ENCODE measurements at regions not wholly inside any gene's neighbourhood (a gene's known extent, or its start where the extent isn't known, plus 50 kb on each side); places are given as distances from the start of the nearest gene placed in this dataset.
"Not testable (repeated sequence)": the region's sequence is repeated elsewhere in the genome, so short reads cannot be mapped to it uniquely, and the experiment has no call there.

DNA sequence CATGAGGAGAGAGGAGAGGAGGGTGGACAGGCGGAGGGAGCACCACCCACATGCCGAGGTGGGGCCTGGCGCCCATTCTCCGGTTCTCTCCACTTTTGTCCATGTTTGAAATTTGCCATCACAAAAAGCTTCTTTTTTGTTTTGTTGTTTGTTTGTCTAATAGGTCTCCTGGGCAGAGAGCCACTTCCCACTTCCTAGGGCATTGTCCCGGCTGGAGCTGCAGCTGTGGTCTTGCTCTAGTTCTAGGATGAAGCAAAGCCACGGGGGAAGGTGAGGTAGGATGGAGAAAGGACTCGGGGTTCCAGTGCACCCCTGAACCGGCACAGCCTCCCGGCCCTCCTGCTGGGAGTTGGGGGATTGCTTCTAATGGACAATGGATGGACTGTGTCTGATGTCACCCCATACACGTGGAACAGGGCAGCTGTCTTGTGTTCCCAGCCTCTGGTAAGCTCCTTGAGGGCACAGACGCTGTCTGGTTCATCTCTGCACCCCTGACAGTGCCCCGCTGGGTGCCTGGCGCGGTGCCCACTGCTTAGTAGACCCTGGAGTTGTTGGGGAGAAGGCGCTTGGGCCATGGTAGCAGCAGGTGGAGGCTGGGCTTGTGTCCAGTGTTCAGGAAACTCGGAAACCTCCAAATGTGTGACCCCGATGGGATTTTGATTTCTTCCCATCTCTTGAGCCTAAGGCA, 278.4 kb downstream of the NDUFA10 start:
- no peak for DNase-seq (ENCODE audit: low read depth, low spot score)

DNA sequence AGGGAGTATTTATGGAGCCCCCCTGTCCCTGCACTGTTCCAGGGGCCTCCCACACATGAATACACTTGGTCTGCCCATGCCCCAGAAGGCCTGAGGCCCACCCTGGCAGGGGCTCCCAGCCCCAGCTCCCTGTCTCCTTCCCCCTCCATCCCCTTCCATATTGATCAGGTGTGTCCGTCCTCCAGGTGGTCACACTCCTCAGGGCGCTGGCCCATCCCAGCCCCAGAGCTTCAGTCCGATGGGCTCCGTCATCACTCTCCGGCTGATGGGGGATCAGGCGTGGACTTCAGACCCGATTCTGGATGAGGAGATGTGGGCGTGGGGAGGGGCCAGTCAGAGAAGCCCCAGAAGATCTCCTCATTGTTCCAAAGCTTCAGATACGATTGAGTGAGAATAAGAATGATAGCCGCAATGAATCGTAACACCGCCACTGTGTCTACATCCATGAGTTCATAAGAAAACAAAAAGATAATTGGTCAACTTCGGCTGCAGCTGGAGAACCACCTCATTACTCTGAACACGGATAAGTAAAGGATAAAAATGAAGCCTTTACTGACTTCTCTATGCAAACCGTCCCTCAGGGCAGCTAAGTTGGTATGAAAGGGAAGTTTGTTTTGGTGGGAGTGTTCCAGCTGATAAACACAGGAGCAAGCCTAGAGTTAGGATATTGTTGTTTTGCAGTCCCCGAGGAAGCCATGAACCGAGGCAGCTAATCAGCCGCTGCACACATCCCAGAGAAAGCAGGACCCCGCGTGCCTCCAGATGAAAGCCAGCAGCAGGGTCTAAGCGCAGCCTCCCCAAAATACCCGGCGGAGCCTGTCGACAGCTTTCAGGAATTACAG, 279.5 kb downstream of the NDUFA10 start:
- no peak for DNase-seq (ENCODE audit: low read depth, low spot score)

DNA sequence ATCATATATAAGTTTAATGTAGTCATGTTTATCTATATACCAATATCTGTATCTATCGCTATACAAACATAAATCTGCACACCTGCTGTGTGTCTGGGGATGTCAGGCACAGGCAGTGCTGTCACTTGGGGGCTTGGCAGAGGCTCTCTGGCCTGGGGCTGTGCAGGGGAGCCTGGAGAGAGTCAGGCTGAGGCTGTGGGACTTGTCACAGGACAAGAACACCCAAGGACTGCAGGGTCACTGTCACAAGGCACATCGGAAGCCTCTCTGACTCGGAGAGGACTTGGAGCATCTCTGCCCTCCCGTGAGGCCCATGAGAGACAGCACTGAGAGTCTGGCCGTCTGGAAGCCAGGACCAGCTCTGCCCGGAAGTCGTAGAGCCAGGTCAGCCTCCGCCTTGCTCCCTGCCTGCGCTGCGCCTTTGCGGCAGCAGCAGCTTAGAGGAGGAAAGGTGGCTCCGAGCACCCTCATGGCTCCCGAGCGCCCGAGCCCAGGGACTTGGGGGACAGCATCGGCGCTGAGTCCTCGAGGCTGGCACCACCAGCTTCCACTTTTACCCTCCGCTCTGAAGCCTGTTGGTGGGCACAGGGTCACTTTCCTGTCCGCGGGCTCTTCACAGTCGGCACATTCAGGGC, 280.3 kb downstream of the NDUFA10 start:
- DNase-seq (ENCODE audit: low read depth, low spot score), result no peak

DNA sequence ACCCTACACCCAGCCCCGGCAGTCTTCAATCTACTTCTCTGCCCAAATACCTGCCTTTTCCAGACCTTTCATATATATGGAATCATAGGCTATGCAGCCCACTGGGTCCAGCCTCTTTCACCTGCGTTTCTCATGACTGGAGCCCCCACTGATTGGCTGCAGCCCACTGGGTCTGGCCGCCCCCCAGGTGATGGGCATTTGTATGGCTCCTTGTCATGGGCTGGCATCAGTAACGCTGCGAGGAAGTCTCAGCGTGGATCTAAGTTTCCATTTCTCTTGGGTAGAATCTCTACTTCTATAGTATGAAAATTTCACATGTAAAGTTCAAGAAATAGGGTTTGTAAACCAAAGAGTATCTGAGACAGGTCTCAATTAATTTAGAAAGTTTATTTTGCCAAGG, 281.9 kb downstream of the NDUFA10 start:
- DNase-seq (ENCODE audit: low read depth, low spot score), result no peak

DNA sequence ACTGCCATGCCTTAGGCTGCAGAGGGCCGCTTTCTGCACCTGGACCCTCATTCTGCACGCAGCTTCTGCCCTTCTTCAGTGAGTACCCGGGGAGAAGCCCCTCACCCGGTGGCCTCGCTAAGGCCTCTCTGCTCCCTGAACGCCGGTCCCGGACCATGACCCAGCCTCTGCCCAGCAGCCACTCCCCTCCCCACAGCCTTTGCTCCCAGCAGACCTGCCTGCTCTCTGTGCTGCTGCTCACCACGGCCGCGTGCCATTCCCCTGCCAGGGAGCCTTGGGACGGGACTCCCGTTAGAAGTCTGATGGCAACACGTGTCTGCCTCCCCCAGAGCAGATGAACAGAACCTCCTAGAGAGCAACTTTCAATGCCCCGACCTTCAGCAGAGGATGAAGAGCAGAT, 282.8 kb downstream of the NDUFA10 start:
- DNase-seq (ENCODE audit: low read depth, low spot score), result no peak

DNA sequence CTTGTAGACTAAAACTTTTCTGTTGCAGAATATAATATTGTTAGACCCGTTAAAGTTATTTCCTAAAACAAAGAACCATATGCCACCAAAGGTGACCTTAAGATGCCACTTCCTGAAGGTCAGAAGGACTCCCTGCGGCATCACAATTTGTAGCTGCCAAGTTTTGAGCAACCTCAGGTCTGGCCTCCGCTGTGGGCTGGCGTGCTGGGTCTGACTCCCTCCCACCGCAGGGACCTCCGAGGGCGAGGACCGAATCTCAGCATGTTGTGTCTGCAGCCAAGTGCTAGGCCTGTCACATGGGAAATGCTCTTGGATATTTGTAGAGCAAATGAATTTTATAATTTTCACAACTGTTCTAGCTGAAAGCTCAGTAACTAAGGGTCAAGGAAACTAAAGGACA, 285.9 kb downstream of the NDUFA10 start:
- DNase-seq (ENCODE audit: low read depth, low spot score), result no peak

DNA sequence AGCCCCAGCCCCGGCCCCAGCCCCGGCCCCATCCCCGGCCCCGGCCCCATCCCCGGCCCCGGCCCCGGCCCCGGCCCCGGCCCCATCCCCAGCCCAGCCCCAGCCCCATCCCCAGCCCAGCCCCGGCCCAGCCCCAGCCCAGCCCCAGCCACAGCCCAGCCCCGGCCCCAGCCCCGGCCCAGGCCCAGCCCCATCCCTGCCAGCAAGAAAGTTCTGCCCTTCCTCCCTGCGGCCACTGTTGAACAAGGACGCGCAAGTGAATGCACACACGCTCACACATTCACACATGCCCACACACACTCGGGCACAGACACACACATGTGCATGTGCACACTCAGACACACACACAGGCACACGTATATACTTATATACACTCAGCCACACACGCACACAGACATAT, 287.0 kb downstream of the NDUFA10 start:
- DNase-seq (ENCODE audit: low read depth, low spot score), result no peak

DNA sequence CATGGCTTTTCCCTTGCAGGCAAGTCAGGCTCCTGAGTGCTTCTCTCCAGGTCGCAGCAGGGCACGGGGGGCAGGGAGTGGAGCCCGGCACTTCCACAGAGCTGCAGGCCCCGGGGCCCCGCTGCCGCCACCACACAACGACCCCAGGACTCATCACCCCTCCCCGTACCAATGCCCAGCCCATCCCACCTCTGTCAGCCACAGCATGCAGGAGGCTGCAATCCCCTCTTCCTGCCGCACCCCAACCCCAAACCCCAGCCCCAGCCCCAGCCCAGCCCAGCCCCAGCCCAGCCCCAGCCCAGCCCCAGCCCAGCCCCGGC, 288.0 kb downstream of the NDUFA10 start:
- DNase-seq (ENCODE audit: low read depth, low spot score), result no peak

DNA sequence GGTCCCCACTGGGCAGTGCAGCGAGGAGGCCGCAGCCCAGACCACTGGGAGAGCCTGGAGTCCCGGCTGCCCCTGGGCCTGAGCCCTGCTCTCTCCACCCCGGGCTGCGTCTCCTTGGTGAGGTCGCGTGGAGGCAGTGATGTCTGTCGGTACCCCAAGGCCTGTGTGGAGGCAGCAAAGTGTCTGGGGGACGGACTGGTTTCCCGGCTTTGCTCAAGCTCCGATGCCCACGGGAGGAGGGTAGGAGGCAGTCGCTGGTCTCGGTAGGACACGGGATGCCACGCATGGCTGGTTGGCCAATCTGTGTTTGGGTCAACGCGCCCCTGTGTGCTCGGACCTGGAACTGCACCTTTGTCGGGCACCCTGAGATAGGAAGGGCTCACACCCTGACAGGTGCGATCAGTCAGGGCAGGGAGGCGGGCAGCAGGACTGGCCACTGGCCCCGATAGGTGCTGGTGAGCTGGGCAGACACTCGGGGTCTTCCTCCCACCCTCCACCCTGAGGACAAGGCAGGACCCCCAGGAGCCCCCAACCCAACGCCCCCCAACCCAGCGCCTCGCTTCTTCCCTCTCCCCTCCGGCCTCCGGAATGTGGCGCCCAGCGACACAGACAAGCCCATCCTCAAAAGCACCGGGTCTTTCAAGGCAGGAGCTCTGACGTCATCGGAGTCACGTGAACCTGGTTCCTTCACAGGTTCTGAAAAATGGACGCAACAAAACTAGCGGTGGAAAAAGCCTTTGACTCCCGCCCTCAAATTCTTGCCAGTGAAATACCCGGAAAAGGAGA, 288.6 kb downstream of the NDUFA10 start:
- DNase-seq (ENCODE audit: low read depth, low spot score), result no peak

DNA sequence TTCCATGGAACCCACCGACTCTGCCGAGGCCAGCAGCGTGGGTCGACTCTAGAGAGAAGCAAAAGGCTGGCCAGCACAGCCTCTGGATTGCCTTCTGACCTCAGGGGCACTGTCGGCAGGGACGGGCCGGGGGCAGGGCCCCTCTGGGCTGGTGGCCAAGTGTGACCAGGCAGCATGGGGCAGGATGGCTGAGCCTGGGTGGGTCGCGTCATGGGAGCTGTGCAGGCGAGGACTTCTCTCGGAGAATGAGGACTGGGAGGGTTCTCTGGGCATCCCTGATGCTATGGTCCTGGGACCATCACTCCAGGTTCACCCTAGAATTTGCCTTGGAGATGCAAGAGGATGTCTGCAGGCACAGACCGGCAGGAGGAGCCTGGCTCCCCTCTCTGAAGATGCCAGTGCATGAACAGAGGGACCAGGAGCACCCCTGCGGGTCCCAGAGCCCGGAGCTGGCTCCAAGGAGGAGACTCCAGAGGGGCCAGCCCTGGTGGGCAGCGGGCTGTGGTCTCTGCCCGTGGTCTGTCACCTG, 289.2 kb downstream of the NDUFA10 start:
- DNase-seq (ENCODE audit: low read depth, low spot score), result no peak

DNA sequence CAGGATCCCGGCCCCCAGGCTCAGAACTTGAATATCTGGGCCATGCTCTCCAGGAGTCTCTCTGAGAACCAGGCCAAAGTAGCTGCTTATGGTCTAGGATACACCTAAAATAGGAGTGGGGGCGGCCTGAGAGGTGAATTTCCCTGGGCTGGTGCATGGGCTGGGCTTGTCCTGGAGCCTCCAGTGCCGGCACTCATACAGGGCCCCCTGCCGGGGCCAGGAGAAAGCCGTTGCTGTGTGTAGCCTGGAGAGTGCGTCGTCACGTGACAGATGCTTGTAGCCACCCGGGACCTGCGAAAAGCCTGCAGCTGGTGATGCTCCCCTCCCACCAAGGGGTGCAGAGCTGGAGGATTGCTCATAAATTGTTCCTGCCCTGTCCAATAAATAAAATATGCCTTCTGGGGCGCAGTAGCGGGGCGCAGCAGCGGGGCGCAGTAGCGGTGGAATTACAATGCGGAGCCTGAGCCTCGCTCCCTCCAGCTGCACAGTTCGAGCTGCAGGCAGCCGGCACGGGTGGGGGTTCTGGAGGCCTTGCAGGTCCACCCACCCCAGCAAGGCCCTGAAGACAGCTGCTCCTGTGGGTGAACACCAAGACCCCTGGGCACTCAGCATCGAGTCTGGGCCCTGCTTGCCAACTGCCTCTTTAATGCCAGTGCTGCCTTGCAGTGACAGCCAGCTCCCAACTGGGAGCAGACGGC, 289.9 kb downstream of the NDUFA10 start:
- DNase-seq (ENCODE audit: low read depth, low spot score), result no peak

DNA sequence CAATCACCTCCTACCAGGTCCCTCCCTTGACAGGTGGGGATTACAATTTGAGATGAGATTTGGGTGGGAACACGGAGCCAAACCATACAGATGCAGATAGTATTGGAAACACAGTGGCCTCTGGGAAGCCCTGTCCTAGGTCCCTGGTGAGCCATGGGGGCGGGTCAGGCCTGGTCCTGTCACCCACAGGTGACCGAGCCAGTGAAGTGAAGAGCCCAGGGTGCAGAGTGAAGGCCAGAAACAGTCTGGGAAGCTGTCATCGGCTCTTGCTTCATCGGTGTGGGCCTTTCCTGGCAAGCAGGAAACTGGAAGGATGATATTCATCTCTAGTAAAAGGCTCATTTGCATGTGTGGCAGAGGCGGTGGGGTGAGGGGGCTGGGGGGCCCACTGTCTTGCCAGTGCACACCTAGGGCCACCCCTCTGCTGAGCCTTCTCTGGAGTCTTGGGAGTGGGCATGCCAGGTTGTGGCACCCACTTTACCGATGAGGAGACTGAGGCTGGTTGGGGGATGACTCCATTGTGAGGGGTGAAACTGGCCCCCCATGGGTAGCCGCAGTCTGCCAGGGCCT, 290.6 kb downstream of the NDUFA10 start:
- DNase-seq (ENCODE audit: low read depth, low spot score), result no peak

DNA sequence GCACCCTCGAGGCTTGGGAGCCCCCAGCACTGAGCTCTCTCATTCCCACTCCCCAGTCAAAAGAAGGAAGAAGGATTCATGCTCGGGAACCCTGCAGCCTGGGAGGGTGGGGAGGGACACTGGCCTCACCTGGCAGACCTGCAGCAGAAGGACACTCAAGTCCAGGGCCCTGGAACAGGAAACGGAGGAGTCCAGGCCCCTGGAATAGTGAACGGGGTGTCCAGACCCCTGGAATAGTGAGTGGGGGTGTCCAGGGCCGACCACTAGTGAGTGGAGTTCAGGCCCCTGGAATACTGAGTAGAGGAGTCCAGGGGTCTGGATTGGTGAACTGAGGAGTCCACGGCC, 292.5 kb downstream of the NDUFA10 start:
- no peak for DNase-seq (ENCODE audit: low read depth, low spot score)

DNA sequence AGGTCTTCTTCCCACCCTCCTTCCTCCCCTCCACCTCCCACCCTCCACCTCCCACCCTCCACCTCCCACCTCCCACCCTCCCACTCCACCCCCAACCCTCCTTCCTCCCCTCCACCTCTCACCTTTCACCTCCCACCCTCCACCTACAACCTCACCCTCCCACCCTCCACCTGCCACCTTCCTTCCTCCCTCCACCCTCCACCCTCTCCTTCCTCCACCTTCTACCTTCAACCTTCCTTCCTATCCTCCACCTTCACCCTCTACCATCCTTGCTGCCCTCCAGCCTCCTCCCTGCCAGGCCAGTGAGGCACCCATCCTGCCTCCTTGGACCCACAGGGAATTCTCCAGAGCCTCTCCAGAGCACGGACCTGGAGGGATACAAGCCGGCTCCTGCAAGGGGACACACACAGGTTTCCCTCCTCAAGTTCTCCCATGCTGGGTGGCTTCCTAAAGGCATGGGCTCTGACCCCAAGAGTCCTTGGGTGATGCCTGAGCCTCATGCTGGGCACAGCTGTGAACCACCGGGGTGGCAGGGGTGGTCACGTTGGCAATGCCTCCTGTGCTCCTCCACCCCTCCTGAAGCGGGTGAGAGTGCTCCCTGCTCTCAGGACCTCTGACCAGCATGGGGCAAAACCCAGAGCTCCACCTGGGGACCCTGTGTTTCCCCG, 293.0 kb downstream of the NDUFA10 start:
- no peak for DNase-seq (ENCODE audit: low read depth, low spot score)

DNA sequence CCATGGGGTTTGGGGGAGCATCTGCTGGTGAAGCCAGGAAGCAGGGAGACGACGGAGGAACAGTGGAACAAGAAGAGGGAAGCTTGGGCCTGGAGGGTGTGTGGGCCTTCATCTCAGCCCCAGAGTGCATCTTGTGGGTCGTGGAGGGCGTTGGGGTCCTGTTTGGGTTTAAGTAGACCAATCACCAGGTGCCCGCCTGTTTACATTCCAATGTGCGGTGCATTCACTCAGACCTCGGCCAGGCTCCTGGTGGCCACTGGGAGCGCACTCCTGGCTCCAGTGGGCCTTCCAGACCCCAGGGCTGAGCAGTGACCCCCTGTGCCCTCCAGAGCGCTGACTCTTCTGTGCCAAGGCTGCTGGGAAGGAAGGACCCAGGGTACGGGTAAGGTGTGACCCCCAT, 293.7 kb downstream of the NDUFA10 start:
- DNase-seq (ENCODE audit: low read depth, low spot score), result no peak

DNA sequence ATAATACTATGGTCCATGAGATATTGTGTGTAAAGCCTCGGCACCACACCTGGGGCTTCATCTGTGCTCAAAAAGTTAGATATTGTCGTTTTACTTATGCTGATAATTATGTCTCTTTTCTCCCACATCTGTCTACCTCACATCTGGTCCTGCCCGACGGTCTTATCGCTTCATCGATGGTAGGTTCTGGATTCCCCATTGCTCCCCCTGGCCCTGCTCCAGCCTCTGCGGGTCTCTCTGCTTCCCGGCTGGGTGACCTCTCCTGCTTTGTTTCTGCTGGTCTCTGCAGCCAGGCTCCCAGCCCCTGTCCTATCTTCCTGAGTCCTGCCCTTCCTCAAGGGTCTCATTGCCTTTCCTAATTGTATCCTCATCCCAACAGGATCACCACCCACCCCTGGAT, 294.2 kb downstream of the NDUFA10 start:
- DNase-seq (ENCODE audit: low read depth, low spot score), result no peak

DNA sequence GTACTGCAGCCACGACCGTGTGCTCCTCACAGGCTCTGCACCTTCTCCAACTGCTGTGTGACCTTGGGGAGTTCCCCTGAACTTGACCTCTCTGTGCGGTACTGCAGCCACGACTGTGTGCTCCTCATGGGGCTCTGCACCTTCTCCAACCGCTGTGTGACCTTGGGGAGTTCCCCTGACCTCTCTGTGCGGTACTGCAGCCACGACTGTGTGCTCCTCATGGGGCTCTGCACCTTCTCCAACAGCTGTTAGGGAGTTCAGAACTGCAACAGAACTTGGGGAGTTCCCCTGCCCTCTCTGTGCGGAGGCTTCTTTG, 294.6 kb downstream of the NDUFA10 start:
- DNase-seq (ENCODE audit: low read depth, low spot score), result not testable (repeated sequence)

DNA sequence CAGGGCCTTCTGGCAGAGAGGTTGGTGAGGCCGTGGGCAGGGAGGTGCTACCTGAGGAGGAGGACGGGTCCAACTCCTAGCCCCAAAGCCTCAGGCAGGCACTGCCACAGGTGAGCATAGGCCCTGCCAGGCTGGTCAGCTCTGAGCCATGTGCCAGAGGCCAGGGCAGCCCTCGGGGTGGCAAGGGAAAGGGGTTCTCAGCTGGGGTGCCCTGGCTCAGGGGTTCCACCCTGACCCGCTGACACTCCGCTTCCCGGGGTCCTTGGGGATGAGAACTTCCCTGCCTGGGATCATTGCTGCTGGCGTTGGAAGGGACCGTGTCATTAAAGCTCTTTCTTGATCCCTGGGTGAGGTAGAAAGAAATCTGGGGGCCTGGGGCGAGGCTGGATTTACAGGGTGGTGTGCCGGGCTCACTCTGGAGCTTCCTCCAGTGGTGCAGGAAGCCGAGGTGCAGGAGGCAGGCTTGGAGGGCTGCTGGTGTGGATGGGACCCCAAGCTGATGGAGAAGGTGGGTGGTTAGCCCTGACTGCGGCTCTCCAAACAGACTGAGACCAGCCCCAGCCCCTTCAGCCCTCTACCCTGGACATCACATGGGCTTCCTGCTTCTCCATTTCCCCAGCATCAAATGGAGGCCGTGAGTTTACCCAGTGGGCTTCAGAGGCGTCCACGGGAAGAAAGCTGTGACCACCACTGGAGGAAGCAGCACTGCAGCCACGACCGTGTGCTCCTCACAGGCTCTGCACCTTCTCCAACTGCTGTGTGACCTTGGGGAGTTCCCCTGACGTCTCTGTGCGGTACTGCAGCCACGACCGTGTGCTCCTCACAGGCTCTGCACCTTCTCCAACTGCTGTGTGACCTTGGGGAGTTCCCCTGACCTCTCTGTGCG, 295.2 kb downstream of the NDUFA10 start:
- no peak for DNase-seq (ENCODE audit: low read depth, low spot score)

DNA sequence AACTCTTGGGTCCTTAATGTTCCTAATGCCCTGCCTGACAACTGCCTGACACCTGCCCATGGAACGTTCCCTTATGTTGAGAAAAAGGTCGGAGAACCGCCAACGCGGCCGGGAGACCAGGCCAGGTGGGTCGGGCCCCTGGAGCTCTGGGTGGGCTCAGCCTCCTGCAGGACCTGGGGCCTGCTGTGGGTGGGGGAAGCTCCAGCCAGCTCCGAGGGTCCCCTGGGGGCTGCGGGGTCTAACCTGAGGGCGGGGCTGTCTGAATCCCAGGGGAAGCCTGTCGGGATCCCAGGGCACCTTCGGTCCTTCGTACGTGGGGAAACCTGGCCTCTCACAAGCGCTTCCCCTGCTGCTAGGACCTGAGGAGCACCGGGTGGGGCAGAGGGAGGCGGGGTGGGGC, 296.0 kb downstream of the NDUFA10 start:
- no peak for DNase-seq (ENCODE audit: low read depth, low spot score)

DNA sequence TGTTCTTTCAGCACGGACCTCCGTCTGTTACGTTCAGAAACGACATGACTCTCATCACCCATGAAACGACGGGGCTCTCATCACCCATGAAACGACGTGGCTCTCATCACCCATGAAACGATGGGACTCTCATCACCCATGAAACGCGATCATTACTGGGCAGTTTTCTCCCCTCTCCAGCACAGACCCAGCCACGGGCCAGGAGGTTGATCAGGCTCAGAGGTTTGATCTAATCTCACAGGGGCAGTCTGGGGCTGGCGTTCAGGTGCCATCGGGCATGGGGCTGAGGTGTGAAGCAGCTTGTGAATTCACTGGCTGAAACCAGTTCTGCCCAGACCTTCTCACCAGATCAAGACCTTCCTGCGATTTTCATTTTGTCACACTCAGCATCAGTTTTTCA, 296.4 kb downstream of the NDUFA10 start:
- no peak for DNase-seq (ENCODE audit: low read depth, low spot score)

Data from activated CD4-positive, CD25-positive, alpha-beta regulatory T cell treated with anti-CD3 and anti-CD28 coated beads, Interleukin-2, amount 50 U/mL, for 16 hours (primary cell).